Trophoblast cell (in vitro differentiated cells and primary cell): ENCODE measurements at regions not wholly inside any gene's neighbourhood (a gene's known extent, or its start where the extent isn't known, plus 50 kb on each side); places are given as distances from the start of the nearest gene placed in this dataset.
"Not testable (repeated sequence)": the region's sequence is repeated elsewhere in the genome, so short reads cannot be mapped to it uniquely, and the experiment has no call there.

ENCODE experiments used
- DNase-seq, 2 donors: peaks; one replicate each; pipeline ENCODE4 v3.0.0-alpha.2; 2016
- H2AFZ ChIP-seq: 2 replicates; pipeline ENCODE4 v1.6.1; 2013; ENCODE audit warnings: low read length, moderate library complexity, mild to moderate bottlenecking; ENCODE audit not compliant: insufficient read depth, poor library complexity
- H2AK5ac ChIP-seq: 2 replicates; pipeline ENCODE4 v1.6.1; 2013; ENCODE audit warnings: mild to moderate bottlenecking, low read length
- H2BK120ac ChIP-seq: 2 replicates; pipeline ENCODE4 v1.6.1; 2013; ENCODE audit warnings: low read length, mild to moderate bottlenecking, moderate library complexity; ENCODE audit not compliant: insufficient read depth, poor library complexity
- H2BK12ac ChIP-seq: 2 replicates; pipeline ENCODE4 v1.6.1; 2013; ENCODE audit warnings: mild to moderate bottlenecking, low read length, moderate library complexity
- H2BK5ac ChIP-seq: 2 replicates; pipeline ENCODE4 v1.6.1; 2013; ENCODE audit warnings: low read length, low read depth, moderate library complexity, mild to moderate bottlenecking; ENCODE audit not compliant: poor library complexity
- H3K14ac ChIP-seq: 2 replicates; pipeline ENCODE4 v1.6.1; 2013; ENCODE audit warnings: mild to moderate bottlenecking, low read length
- H3K18ac ChIP-seq: 2 replicates; pipeline ENCODE4 v1.6.1; 2013; ENCODE audit warnings: mild to moderate bottlenecking, low read length
- H3K23ac ChIP-seq: 2 replicates; pipeline ENCODE4 v1.6.1; 2013; ENCODE audit warnings: low read length
- H3K27ac ChIP-seq: 2 replicates; pipeline ENCODE4 v1.5.1; 2013; ENCODE audit warnings: low read depth, mild to moderate bottlenecking, inconsistent platforms, low read length, moderate library complexity
- H3K27me3 ChIP-seq: 2 replicates; pipeline ENCODE4 v1.6.1; 2013; ENCODE audit warnings: inconsistent platforms, mild to moderate bottlenecking, low read length, moderate library complexity; ENCODE audit not compliant: insufficient read depth
- H3K36me3 ChIP-seq, 2 experiments: 1 replicate in 1 of 2; 2 replicates in 1 of 2; pipeline ENCODE4 v1.6.1; 2013; ENCODE audit warnings: low read length in 2 of 2, mild to moderate bottlenecking in 2 of 2, moderate library complexity in 1 of 2; ENCODE audit not compliant: insufficient read depth in 2 of 2, control insufficient read depth in 1 of 2
- H3K4ac ChIP-seq: 2 replicates; pipeline ENCODE4 v1.6.1; 2013; ENCODE audit warnings: low read depth, mild to moderate bottlenecking, low read length, moderate library complexity
- H3K4me1 ChIP-seq, 2 experiments: 1 replicate in 1 of 2; 2 replicates in 1 of 2; pipeline ENCODE4 v1.6.1; 2013; ENCODE audit warnings: low read length in 2 of 2, mild to moderate bottlenecking in 2 of 2, moderate library complexity in 1 of 2; ENCODE audit not compliant: insufficient read depth in 2 of 2, control insufficient read depth in 1 of 2
- H3K4me2 ChIP-seq: 2 replicates; pipeline ENCODE4 v1.6.1; 2013; ENCODE audit warnings: inconsistent platforms, mild to moderate bottlenecking, low read length, moderate library complexity
- H3K4me3 ChIP-seq: 2 replicates; pipeline ENCODE4 v1.5.1; 2013; ENCODE audit warnings: mild to moderate bottlenecking, low read depth, low read length, inconsistent platforms
- H3K79me1 ChIP-seq: one replicate; pipeline ENCODE4 v1.6.1; 2013; ENCODE audit warnings: low read length
- H3K79me2 ChIP-seq: 2 replicates; pipeline ENCODE4 v1.6.1; 2013; ENCODE audit warnings: low read length, mild to moderate bottlenecking; ENCODE audit not compliant: control insufficient read depth, insufficient read depth, poor library complexity
- H3K9ac ChIP-seq: 2 replicates; pipeline ENCODE4 v1.6.1; 2013; ENCODE audit warnings: mild to moderate bottlenecking, low read length
- H3K9me3 ChIP-seq: 2 replicates; pipeline ENCODE4 v1.6.1; 2013; ENCODE audit warnings: low read depth, mild to moderate bottlenecking, control low read depth, inconsistent platforms, low read length; ENCODE audit not compliant: insufficient read depth
- H4K12ac ChIP-seq: 2 replicates; pipeline ENCODE4 v1.6.1; 2013; ENCODE audit warnings: low read depth, mild to moderate bottlenecking, low read length, moderate library complexity
- H4K8ac ChIP-seq: 2 replicates; pipeline ENCODE4 v1.6.1; 2013; ENCODE audit warnings: low read depth, mild to moderate bottlenecking, low read length, moderate library complexity
- H4K91ac ChIP-seq: one replicate; pipeline ENCODE4 v1.6.1; 2013; ENCODE audit warnings: low read depth, mild to moderate bottlenecking, low read length, moderate library complexity
- WGBS: extraction: QIAGEN DNeasy Blood & Tissue Kit; methylation state at CpG from one replicate; pipeline ENCODE4 v1.1.7; 2013; ENCODE audit warnings: missing lambda C conversion rate; ENCODE audit not compliant: insufficient read length, insufficient coverage; ENCODE audit errors: extremely low coverage; 5-methylcytosine and 5-hydroxymethylcytosine counted together

DNA sequence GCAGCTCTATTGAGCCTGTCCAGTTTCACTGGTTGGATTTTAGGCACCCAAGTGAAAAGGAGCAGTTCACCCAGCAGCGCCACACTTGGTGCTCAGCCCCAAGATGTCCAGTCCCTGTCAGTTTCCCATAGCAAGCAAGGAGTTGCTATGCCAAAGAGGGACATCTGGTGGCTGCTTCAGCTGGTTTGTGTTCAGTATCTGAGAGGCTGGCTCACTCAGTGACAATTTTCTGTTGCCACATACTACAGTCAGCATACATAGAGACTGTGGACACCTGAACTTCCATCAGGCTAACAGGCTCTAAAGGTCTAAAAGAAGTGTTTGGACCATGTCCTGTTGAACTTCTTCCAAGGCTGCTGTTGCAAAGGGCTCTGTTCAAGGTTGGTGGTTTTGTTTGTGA, 453.9 kb downstream of the RPIA start:
- H3K14ac ChIP-seq, H4K91ac ChIP-seq, H3K4me1 ChIP-seq, H4K12ac ChIP-seq, H3K4me2 ChIP-seq, H3K9ac ChIP-seq, H3K79me1 ChIP-seq, H3K9me3 ChIP-seq, H4K8ac ChIP-seq, H3K4ac ChIP-seq, H2AK5ac ChIP-seq, H3K4me3 ChIP-seq, H2AFZ ChIP-seq, H3K36me3 ChIP-seq, H3K23ac ChIP-seq, H3K18ac ChIP-seq, H2BK120ac ChIP-seq, H2BK12ac ChIP-seq, H3K79me2 ChIP-seq, H3K27ac ChIP-seq, H2BK5ac ChIP-seq, H3K27me3 ChIP-seq: not testable (repeated sequence)
- peak in 1 of 2 donors; percentile 15 for DNase-seq
- no CpG with 5 or more reads among the region's 1 CpG for WGBS

DNA sequence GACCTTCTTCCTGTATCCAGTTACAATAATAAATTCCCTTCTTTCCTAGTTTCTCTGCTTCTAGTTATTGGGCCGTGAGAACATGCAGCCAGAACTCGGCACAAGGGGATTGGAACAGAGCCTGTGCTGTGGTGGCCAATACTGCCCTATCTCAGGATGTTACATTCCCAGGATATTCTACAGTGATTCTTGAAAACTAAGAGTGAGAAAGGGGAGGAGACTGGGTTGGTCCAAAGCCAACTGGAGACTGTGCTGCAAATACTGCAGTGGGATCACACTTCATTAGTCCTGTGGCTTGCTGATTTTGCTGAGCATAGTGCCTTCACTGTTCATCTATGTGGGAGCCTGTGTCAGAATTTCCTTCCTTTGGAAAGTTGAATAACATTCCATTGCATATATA, 456.8 kb downstream of the RPIA start:
- not testable (repeated sequence) for H3K27me3 ChIP-seq, H4K91ac ChIP-seq, H2AFZ ChIP-seq, H2AK5ac ChIP-seq, H2BK5ac ChIP-seq, H3K79me2 ChIP-seq, H3K14ac ChIP-seq, H3K9ac ChIP-seq, H3K79me1 ChIP-seq, H3K4ac ChIP-seq, H2BK12ac ChIP-seq, H3K4me1 ChIP-seq, H3K27ac ChIP-seq, H4K12ac ChIP-seq, H3K23ac ChIP-seq, H3K36me3 ChIP-seq, H2BK120ac ChIP-seq, H3K9me3 ChIP-seq, DNase-seq, H3K18ac ChIP-seq, H3K4me3 ChIP-seq, H4K8ac ChIP-seq, H3K4me2 ChIP-seq
- WGBS: no CpG with 5 or more reads among the region's 2 CpGs

DNA sequence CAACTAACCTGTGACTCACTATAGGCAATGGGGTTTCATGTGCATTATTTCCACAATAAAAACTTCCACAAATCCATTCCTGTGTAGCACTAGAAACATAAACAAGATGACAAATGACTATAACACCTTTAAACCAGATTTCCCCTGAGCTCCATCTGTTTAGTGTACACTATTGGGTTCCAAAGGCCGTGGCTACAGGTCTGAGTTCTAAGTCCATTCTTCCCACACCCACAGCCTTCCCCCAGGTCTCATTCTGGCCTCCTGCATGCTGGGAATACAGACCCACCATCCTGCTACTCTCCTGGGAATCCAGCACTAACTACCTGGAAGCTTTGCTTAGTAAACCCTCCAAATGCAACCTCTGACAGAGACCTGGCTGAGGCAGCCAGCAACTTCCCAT, 460.2 kb downstream of the RPIA start:
- H2AFZ ChIP-seq, H3K23ac ChIP-seq, H3K4ac ChIP-seq, H3K9me3 ChIP-seq, H3K4me1 ChIP-seq, H3K4me3 ChIP-seq, H4K12ac ChIP-seq, H2BK12ac ChIP-seq, H3K79me1 ChIP-seq, H3K79me2 ChIP-seq, H3K14ac ChIP-seq, H3K18ac ChIP-seq, H2BK5ac ChIP-seq, H3K9ac ChIP-seq, H2BK120ac ChIP-seq, H2AK5ac ChIP-seq, H3K4me2 ChIP-seq, DNase-seq, H3K27ac ChIP-seq, H4K8ac ChIP-seq, H3K27me3 ChIP-seq, H4K91ac ChIP-seq, H3K36me3 ChIP-seq: not testable (repeated sequence)
- no CpG with 5 or more reads among the region's 1 CpG for WGBS

- not testable (repeated sequence) for H2BK120ac ChIP-seq, H3K79me1 ChIP-seq, DNase-seq, H4K91ac ChIP-seq, H3K9ac ChIP-seq, H3K36me3 ChIP-seq, H3K27ac ChIP-seq, H3K4me1 ChIP-seq, H3K27me3 ChIP-seq, H2AFZ ChIP-seq, H2AK5ac ChIP-seq, H3K79me2 ChIP-seq, H3K18ac ChIP-seq, H3K23ac ChIP-seq, H3K9me3 ChIP-seq, H2BK12ac ChIP-seq, H2BK5ac ChIP-seq, H3K4me2 ChIP-seq, H3K4ac ChIP-seq, H3K14ac ChIP-seq, H4K12ac ChIP-seq, H3K4me3 ChIP-seq, H4K8ac ChIP-seq
These were observed 461.0 kb downstream of the RPIA start for GRCh38 chr2:89152501-89152900.

GRCh38 chr2:89153210-89153609, 461.7 kb downstream of the RPIA start:
- not testable (repeated sequence) for H4K91ac ChIP-seq, H3K9me3 ChIP-seq, H3K27ac ChIP-seq, H2BK5ac ChIP-seq, H4K8ac ChIP-seq, DNase-seq, H3K23ac ChIP-seq, H3K14ac ChIP-seq, H3K18ac ChIP-seq, H3K79me1 ChIP-seq, H3K4me3 ChIP-seq, H3K79me2 ChIP-seq, H3K4ac ChIP-seq, H4K12ac ChIP-seq, H2AFZ ChIP-seq, H2BK12ac ChIP-seq, H3K4me1 ChIP-seq, H2BK120ac ChIP-seq, H3K9ac ChIP-seq, H3K27me3 ChIP-seq, H2AK5ac ChIP-seq, H3K4me2 ChIP-seq, H3K36me3 ChIP-seq
- WGBS: no CpG with 5 or more reads among the region's 2 CpGs
